A673 (cell line): ENCODE measurements at regions not wholly inside any gene's neighbourhood (a gene's known extent, or its start where the extent isn't known, plus 50 kb on each side); places are given as distances from the start of the nearest gene placed in this dataset.

Experiments
- BruUV-seq: library from RNA; stranded (reverse); fragments of 400-500 nt; replicated peaks from 2 replicates; lab custom pipeline; 2021; lab: Mats Ljungman, UMichigan
- CTCF ChIA-PET: fragments of 300-600 bp; sonication (Branson Sonifier 250); formaldehyde crosslinking; loops from one replicate; lab custom pipeline; 2022; ENCODE audit warnings: antibody characterized with exemption; lab: Charles Lee
- POLR2A ChIA-PET: fragments of 300-600 bp; sonication (Branson Sonifier 250); formaldehyde crosslinking; loops from one replicate; lab custom pipeline; 2022; ENCODE audit warnings: antibody characterized with exemption; ENCODE audit not compliant: low non-redundant PET; lab: Charles Lee
- DNase-seq: peaks from one replicate; pipeline ENCODE4 v3.0.0-alpha.2; 2015; ENCODE audit warnings: low spot score
- H3K27ac ChIP-seq: fragments of 200-600 bp; sonication (generic); 2 replicates; pipeline ENCODE4 v1.5.1; 2016; ENCODE audit warnings: mixed run types, low read depth, mild to moderate bottlenecking, mixed read lengths, antibody characterized with exemption, low read length; ENCODE audit not compliant: poor library complexity, severe bottlenecking
- H3K27me3 ChIP-seq: fragments of 200-600 bp; sonication (generic); replicated peaks from 2 replicates; pipeline ENCODE4 v1.6.1; 2017; ENCODE audit warnings: mixed run types, low read depth, mild to moderate bottlenecking, mixed read lengths, antibody characterized with exemption, low read length; ENCODE audit not compliant: insufficient read depth, poor library complexity
- H3K36me3 ChIP-seq: fragments of 200-600 bp; sonication (generic); 2 replicates; pipeline ENCODE4 v1.6.1; 2016; ENCODE audit warnings: mixed run types, mild to moderate bottlenecking, mixed read lengths, antibody characterized with exemption, low read length; ENCODE audit not compliant: insufficient read depth, poor library complexity, severe bottlenecking
- H3K4me1 ChIP-seq: fragments of 200-600 bp; sonication (generic); 2 replicates; pipeline ENCODE4 v1.6.1; 2017; ENCODE audit warnings: mixed run types, mild to moderate bottlenecking, mixed read lengths, antibody characterized with exemption, low read length; ENCODE audit not compliant: insufficient read depth, poor library complexity, severe bottlenecking
- H3K4me3 ChIP-seq: fragments of 200-600 bp; sonication (generic); 2 replicates; pipeline ENCODE4 v1.5.1; 2016; ENCODE audit warnings: low read depth, mixed run types, mild to moderate bottlenecking, mixed read lengths, low read length; ENCODE audit not compliant: poor library complexity, severe bottlenecking
- H3K9me3 ChIP-seq: fragments of 200-600 bp; sonication (generic); 2 replicates; pipeline ENCODE4 v1.6.1; 2016; ENCODE audit warnings: mixed run types, low read depth, mild to moderate bottlenecking, mixed read lengths, antibody characterized with exemption, low read length; ENCODE audit not compliant: poor library complexity, severe bottlenecking
- CTCF ChIP-seq: fragments of 300-800, 200-600 bp; sonication (generic); conservative IDR thresholded peaks from 2 replicates; pipeline ENCODE4 v1.5.1; 2017; ENCODE audit warnings: low read depth, mild to moderate bottlenecking, antibody characterized with exemption, low read length, moderate library complexity, mixed read lengths
- EZH2 ChIP-seq: fragments of 200-600 bp; sonication (generic); IDR thresholded peaks from 2 replicates; pipeline ENCODE4 v1.6.1; 2017; ENCODE audit warnings: borderline replicate concordance, low read depth, mild to moderate bottlenecking, mixed read lengths, antibody characterized with exemption, low read length; ENCODE audit not compliant: poor library complexity, severe bottlenecking
- intact Hi-C: fragments of 100-400 bp; cut with micrococcal nuclease; formaldehyde crosslinking; loops from one replicate; pipeline ENCODE4 v1.10.0; 2022; ENCODE audit not compliant: unreplicated experiment

GRCh38 chr15:59905176-59905575 lies 98.9 kb upstream of the FOXB1 start:
- intact Hi-C loops: no loop called here
- H3K27me3 ChIP-seq: peaks cover 65% of the 10 kb centered on the region
- ChIA-PET POLR2A (no interaction called here), CTCF (no interaction called here)
- no TSS peak for BruUV-seq
- no peaks in the 10 kb centered on the region for H3K9me3 ChIP-seq
- DNase-seq: no peak
- no peak for TF ChIP-seq CTCF
- TF ChIP-seq EZH2: peak; percentile 17
- H3K36me3 ChIP-seq: no peaks in the 10 kb centered on the region
- no peak overlapping the region for H3K4me3 ChIP-seq
- no peaks in the 10 kb centered on the region for H3K4me1 ChIP-seq
- no peak overlapping the region for H3K27ac ChIP-seq

GRCh38 chr15:59904450-59905135 lies 99.5 kb upstream of the FOXB1 start:
- CTCF ChIA-PET: no interaction called here
- peak; percentile 18 for TF ChIP-seq EZH2
- no peak for TF ChIP-seq CTCF
- Histone ChIP-seq H3K4me1 (no peaks in the 10 kb centered on the region), H3K27me3 (peaks cover 61% of the 10 kb centered on the region), H3K27ac (no peak overlapping the region), H3K4me3 (no peak overlapping the region), H3K9me3 (no peaks in the 10 kb centered on the region), H3K36me3 (no peaks in the 10 kb centered on the region)
- BruUV-seq: no TSS peak
- POLR2A ChIA-PET: no interaction called here
- no peak for DNase-seq
- intact Hi-C loops: no loop called here

- Histone ChIP-seq H3K27me3 (peaks cover 27% of the 10 kb centered on the region), H3K4me1 (no peaks in the 10 kb centered on the region), H3K36me3 (no peaks in the 10 kb centered on the region), H3K4me3 (no peak overlapping the region), H3K27ac (no peak overlapping the region), H3K9me3 (no peaks in the 10 kb centered on the region)
- TF ChIP-seq EZH2 (no peak), CTCF (no peak)
- ChIA-PET CTCF (no interaction called here), POLR2A (no interaction called here)
- no TSS peak for BruUV-seq
- intact Hi-C loops: no loop called here
- DNase-seq: no peak
Measured at GRCh38 chr15:59896663-59897074, 107.4 kb upstream of the FOXB1 start.
